Non-pigmented ciliary epithelial cell (primary cell): ENCODE measurements at regions not wholly inside any gene's neighbourhood (a gene's known extent, or its start where the extent isn't known, plus 50 kb on each side); places are given as distances from the start of the nearest gene placed in this dataset.
"Not testable (repeated sequence)": the region's sequence is repeated elsewhere in the genome, so short reads cannot be mapped to it uniquely, and the experiment has no call there.

Experiments
- DNase-seq: peaks from one replicate; pipeline ENCODE4 v3.0.0-alpha.2; 2010; ENCODE audit warnings: low read depth

- DNase-seq: not testable (repeated sequence)
Measured at GRCh38 chr9:78172610-78173009, 63.3 kb upstream of the CEP78 start.

- no peak for DNase-seq
Measured at GRCh38 chr9:78171651-78172050, 64.2 kb upstream of the CEP78 start.

GRCh38 chr9:78169125-78169524 lies 66.8 kb upstream of the CEP78 start:
- no peak for DNase-seq

- no peak for DNase-seq
Measured at GRCh38 chr9:78167356-78167755, 68.5 kb upstream of the CEP78 start.

- no peak for DNase-seq
Measured at GRCh38 chr9:78163834-78164233, 72.0 kb upstream of the CEP78 start.

GRCh38 chr9:78158286-78158685 lies 77.6 kb upstream of the CEP78 start:
- DNase-seq: no peak

GRCh38 chr9:78150983-78151356 lies 84.9 kb upstream of the CEP78 start:
- no peak for DNase-seq

GRCh38 chr9:78150312-78150982 lies 85.4 kb upstream of the CEP78 start:
- no peak for DNase-seq

GRCh38 chr9:78149702-78150291 lies 86.1 kb upstream of the CEP78 start:
- no peak for DNase-seq

- DNase-seq: no peak
Measured at GRCh38 chr9:78146241-78146640, 89.6 kb upstream of the CEP78 start.

- DNase-seq: no peak
Measured at GRCh38 chr9:78144663-78145377, 91.1 kb upstream of the CEP78 start.

GRCh38 chr9:78144008-78144381 lies 91.9 kb upstream of the CEP78 start:
- no peak for DNase-seq

GRCh38 chr9:78143281-78144007 lies 92.4 kb upstream of the CEP78 start:
- DNase-seq: no peak

- not testable (repeated sequence) for DNase-seq
Measured at GRCh38 chr9:78142264-78142663, 93.6 kb upstream of the CEP78 start.

- DNase-seq: no peak
Measured at GRCh38 chr9:78133751-78134150, 102.1 kb upstream of the CEP78 start.

- DNase-seq: no peak
Measured at GRCh38 chr9:78132701-78133058, 101.1 kb upstream of the GNAQ start.

GRCh38 chr9:78131969-78132700 lies 100.5 kb upstream of the GNAQ start:
- no peak for DNase-seq

GRCh38 chr9:78130853-78131252 lies 99.2 kb upstream of the GNAQ start:
- DNase-seq: no peak

GRCh38 chr9:78130004-78130403 lies 98.4 kb upstream of the GNAQ start:
- no peak for DNase-seq

- DNase-seq: no peak
Measured at GRCh38 chr9:78127279-78128225, 95.9 kb upstream of the GNAQ start.

- no peak for DNase-seq
Measured at GRCh38 chr9:78123808-78124207, 92.2 kb upstream of the GNAQ start.
